OCI-LY1 (cell line): ENCODE measurements at regions not wholly inside any gene's neighbourhood (a gene's known extent, or its start where the extent isn't known, plus 50 kb on each side); places are given as distances from the start of the nearest gene placed in this dataset.

ENCODE experiments used
- H2AFZ ChIP-seq: fragments of 200-600 bp; sonication (generic), shearing (Covaris generic); 2 replicates; pipeline ENCODE4 v1.6.0; 2014; ENCODE audit warnings: antibody characterized with exemption, mild to moderate bottlenecking, low read length
- H3F3A ChIP-seq: fragments of 200-600 bp; sonication (generic), shearing (Covaris generic); 2 replicates; pipeline ENCODE4 v1.6.0; 2014; ENCODE audit warnings: mild to moderate bottlenecking, antibody characterized with exemption, low read length, moderate library complexity; ENCODE audit not compliant: insufficient read depth
- H3K27ac ChIP-seq: fragments of 200-600 bp; sonication (generic); 2 replicates; pipeline ENCODE4 v1.5.1; 2014; ENCODE audit warnings: low read length, mixed run types, mild to moderate bottlenecking, low read depth; ENCODE audit not compliant: poor library complexity, severe bottlenecking
- H3K27me3 ChIP-seq: fragments of 200-600 bp; sonication (generic); 2 replicates; pipeline ENCODE4 v1.6.0; 2014; ENCODE audit warnings: antibody characterized with exemption, mild to moderate bottlenecking, low read length, moderate library complexity; ENCODE audit not compliant: insufficient read depth
- H3K36me3 ChIP-seq: fragments of 200-600 bp; sonication (generic); 2 replicates; pipeline ENCODE4 v1.6.1; 2014; ENCODE audit warnings: mild to moderate bottlenecking, antibody characterized with exemption, low read length, moderate library complexity, mixed read lengths; ENCODE audit not compliant: insufficient read depth
- H3K4me1 ChIP-seq: fragments of 200-600 bp; sonication (generic); 2 replicates; pipeline ENCODE4 v1.5.1; 2014; ENCODE audit warnings: mild to moderate bottlenecking, low read length, moderate library complexity; ENCODE audit not compliant: insufficient read depth, severe bottlenecking
- H3K4me2 ChIP-seq: fragments of 200-600 bp; sonication (generic), shearing (Covaris generic); 2 replicates; pipeline ENCODE4 v1.6.1; 2014; ENCODE audit warnings: low read length
- H3K4me3 ChIP-seq: fragments of 200-600 bp; sonication (generic); 2 replicates; pipeline ENCODE4 v1.5.1; 2014; ENCODE audit warnings: low read length, low read depth, mild to moderate bottlenecking, mixed read lengths; ENCODE audit not compliant: poor library complexity, severe bottlenecking
- H3K79me2 ChIP-seq: fragments of 200-600 bp; shearing (Covaris generic); 2 replicates; pipeline ENCODE4 v1.6.1; 2016; ENCODE audit warnings: mixed run types, low read length, mixed read lengths; ENCODE audit not compliant: insufficient read depth
- H3K9ac ChIP-seq: fragments of 200-600 bp; sonication (generic), shearing (Covaris generic); 2 replicates; pipeline ENCODE4 v1.6.1; 2014; ENCODE audit warnings: mild to moderate bottlenecking, low read length, mixed read lengths
- H3K9me2 ChIP-seq: fragments of 200-600 bp; sonication (generic), shearing (Covaris generic); 2 replicates; pipeline ENCODE4 v1.6.1; 2014; ENCODE audit warnings: low read depth, mild to moderate bottlenecking, low read length, mixed read lengths
- H3K9me3 ChIP-seq: fragments of 200-600 bp; shearing (Covaris generic); 2 replicates; pipeline ENCODE4 v1.6.1; 2014; ENCODE audit warnings: low read length, mixed read lengths
- H4K20me1 ChIP-seq: fragments of 200-600 bp; sonication (generic), shearing (Covaris generic); 2 replicates; pipeline ENCODE4 v1.6.0; 2016; ENCODE audit warnings: mild to moderate bottlenecking, low read length; ENCODE audit not compliant: insufficient read depth
- CTCF ChIP-seq: fragments of 200-600 bp; sonication (generic), shearing (Covaris generic); IDR thresholded peaks from 2 replicates; pipeline ENCODE4 v1.5.1; 2017; ENCODE audit warnings: mild to moderate bottlenecking, antibody characterized with exemption, low read length, moderate library complexity, mixed read lengths
- EZH2 ChIP-seq: fragments of 200-600 bp; sonication (generic), shearing (Covaris generic); IDR thresholded peaks from 2 replicates; pipeline ENCODE4 v1.8.0; 2017; ENCODE audit warnings: borderline replicate concordance, mixed run types, mild to moderate bottlenecking, antibody characterized with exemption, low read length, moderate library complexity, mixed read lengths

GRCh38 chr12:29970501-29970900 is 186.8 kb upstream of the TMTC1 start:
- H3K4me2 ChIP-seq: no peak overlapping the region
- no peaks in the 10 kb centered on the region for H3F3A ChIP-seq
- H3K4me3 ChIP-seq: no peak overlapping the region
- H3K9ac ChIP-seq: no peak overlapping the region
- no peaks in the 10 kb centered on the region for H3K9me2 ChIP-seq
- H3K36me3 ChIP-seq: no peaks in the 10 kb centered on the region
- no peaks in the 10 kb centered on the region for H3K79me2 ChIP-seq
- no peak for TF ChIP-seq EZH2
- TF ChIP-seq CTCF: no peak
- H4K20me1 ChIP-seq: no peaks in the 10 kb centered on the region
- H3K9me3 ChIP-seq: no peaks in the 10 kb centered on the region
- H3K4me1 ChIP-seq: no peaks in the 10 kb centered on the region
- no peaks in the 10 kb centered on the region for H3K27me3 ChIP-seq
- no peak overlapping the region for H2AFZ ChIP-seq
- no peak overlapping the region for H3K27ac ChIP-seq

- no peak overlapping the region for H2AFZ ChIP-seq
- no peak for TF ChIP-seq EZH2
- TF ChIP-seq CTCF: no peak
- no peaks in the 10 kb centered on the region for H3K9me2 ChIP-seq
- H3K4me2 ChIP-seq: no peak overlapping the region
- no peak overlapping the region for H3K4me3 ChIP-seq
- no peaks in the 10 kb centered on the region for H3K79me2 ChIP-seq
- H4K20me1 ChIP-seq: no peaks in the 10 kb centered on the region
- no peaks in the 10 kb centered on the region for H3K27me3 ChIP-seq
- H3K9me3 ChIP-seq: no peaks in the 10 kb centered on the region
- no peaks in the 10 kb centered on the region for H3K36me3 ChIP-seq
- H3K9ac ChIP-seq: no peak overlapping the region
- no peaks in the 10 kb centered on the region for H3K4me1 ChIP-seq
- no peak overlapping the region for H3K27ac ChIP-seq
- no peaks in the 10 kb centered on the region for H3F3A ChIP-seq
These were observed 178.7 kb upstream of the TMTC1 start for GRCh38 chr12:29962276-29963035.

GRCh38 chr12:29961231-29961630 is 177.5 kb upstream of the TMTC1 start:
- Histone ChIP-seq H3K4me3 (no peak overlapping the region), H3K9me2 (no peaks in the 10 kb centered on the region), H2AFZ (no peak overlapping the region), H3K27me3 (no peaks in the 10 kb centered on the region), H3K4me2 (no peak overlapping the region), H3K4me1 (no peaks in the 10 kb centered on the region), H3K9me3 (no peaks in the 10 kb centered on the region), H3F3A (no peaks in the 10 kb centered on the region), H3K9ac (no peak overlapping the region), H3K36me3 (no peaks in the 10 kb centered on the region), H3K79me2 (no peaks in the 10 kb centered on the region), H4K20me1 (no peaks in the 10 kb centered on the region), H3K27ac (no peak overlapping the region)
- TF ChIP-seq CTCF: no peak
- no peak for TF ChIP-seq EZH2
